HG02623 (cell line): ENCODE measurements at regions not wholly inside any gene's neighbourhood (a gene's known extent, or its start where the extent isn't known, plus 50 kb on each side); places are given as distances from the start of the nearest gene placed in this dataset.
"Not testable (repeated sequence)": the region's sequence is repeated elsewhere in the genome, so short reads cannot be mapped to it uniquely, and the experiment has no call there.

Source experiments
- ATAC-seq: cut with Tn5 transposase; IDR thresholded peaks from one replicate; pipeline ENCODE4 v1.9.1; 2021; ENCODE audit warnings: moderate library complexity; ENCODE audit not compliant: unreplicated experiment

DNA sequence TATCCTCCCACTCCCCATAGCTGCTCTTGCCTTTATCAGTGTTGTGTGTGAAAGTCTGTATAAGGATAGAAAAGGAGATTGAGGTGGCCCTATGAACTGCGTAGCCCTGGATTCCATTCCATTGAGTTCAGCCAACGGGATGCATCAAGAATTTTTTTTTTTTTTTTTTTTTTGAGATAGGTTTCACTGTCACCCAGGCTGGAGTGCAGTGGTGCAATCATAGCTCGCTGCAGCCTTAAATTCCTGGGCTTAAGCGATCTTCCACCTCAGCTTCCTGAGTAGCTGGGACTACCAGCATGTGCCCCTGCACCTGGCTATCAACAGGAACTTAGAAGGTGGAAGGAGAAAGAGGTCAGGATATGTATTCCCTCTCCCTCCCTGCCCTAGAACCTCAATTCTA, 187.2 kb upstream of the SPRY1 start:
- no peak for ATAC-seq

DNA sequence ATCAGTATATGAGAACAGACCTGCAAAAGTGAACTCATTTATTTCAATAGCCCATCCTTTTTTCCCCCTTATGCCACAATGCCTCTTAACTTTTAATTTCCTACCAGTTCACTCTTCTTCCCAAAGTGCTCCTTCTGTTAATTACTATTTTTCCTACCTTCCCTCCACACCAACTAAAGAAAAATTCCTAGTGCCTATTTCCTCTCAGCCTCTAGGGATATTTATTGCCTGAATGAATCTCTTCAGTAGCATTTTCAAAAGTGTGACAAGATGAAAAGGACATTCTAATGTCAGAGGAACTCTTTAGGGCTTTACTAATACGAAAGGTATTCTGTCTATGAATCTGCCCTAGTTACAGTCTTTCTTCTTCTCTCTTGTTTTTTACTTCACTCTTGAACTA, 181.1 kb upstream of the SPRY1 start:
- ATAC-seq, result no peak

DNA sequence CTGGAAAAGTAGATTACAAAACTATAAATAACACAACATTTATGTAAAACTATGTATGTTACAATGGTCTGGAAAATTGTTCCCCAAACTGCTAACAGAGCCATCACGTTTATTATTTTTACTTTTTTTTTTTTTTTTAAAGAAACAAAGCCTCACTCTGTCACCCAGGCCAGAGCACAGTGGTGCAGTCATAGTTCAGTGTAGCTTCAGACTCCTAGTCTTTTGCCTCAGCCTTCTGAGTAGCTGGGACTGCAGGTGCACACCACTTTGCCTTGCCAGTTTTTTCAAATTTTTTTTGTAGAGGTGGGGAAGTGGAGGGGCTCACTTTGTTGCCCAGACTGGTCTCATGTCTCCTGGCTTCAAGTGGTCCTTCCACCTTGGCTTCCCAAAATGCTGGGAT, 180.1 kb upstream of the SPRY1 start:
- ATAC-seq, result no peak

DNA sequence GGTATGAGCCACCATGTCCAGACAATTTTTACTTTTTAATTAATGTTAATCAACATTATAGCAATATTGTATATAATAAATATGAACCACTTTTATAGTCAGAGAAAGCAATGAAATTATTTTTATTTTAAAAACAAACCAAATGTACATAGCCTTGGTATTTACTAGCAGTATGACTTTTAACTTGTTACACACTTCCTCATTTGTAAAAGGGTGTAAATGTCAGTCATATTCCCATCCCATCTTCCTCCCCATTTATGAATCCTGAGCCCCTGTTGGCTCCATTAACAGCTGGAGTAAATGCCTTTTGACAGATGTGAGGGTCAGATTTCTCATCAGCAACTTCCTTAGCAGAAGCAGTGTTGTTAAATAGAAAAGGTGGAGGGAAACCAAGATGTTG, 179.6 kb upstream of the SPRY1 start:
- no peak for ATAC-seq

DNA sequence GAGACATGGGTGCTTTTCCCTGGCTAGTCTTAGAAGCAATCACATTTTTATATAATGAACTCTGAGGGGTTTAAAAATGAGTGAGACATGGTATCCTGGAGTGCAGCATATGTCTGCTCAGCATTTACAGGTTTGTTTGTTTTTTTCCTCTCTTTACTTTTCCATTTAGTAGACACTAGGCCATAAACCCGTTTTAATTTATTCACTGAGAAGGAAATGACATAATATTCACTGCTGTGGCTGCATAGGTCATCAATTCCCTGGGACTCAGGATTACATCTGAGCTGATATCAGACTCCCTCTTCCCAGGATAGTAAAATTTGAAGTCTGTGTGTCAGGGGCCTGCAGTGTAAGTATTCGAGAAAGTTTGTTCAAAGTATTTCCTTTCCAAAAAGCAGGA, 178.9 kb upstream of the SPRY1 start:
- ATAC-seq, result no peak

DNA sequence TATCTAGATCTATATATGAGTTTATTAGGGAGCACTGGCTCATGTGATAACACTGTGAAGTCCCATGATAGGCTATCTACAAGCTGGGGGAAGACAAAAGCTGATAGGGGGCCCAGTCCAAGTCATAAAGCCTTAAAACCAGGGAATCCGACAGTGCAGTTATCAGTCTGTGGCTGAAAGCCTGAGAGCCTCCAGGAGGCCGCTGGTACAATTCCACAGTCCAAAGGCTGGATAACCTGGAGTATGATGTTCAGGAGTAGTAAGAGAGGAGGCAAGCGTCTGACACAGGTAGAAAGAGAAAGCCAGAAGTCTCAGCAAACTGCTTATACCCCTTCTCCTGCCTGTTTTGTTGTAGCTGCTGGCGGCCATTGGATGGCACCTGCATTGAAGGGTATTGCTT, 177.6 kb upstream of the SPRY1 start:
- no peak for ATAC-seq

DNA sequence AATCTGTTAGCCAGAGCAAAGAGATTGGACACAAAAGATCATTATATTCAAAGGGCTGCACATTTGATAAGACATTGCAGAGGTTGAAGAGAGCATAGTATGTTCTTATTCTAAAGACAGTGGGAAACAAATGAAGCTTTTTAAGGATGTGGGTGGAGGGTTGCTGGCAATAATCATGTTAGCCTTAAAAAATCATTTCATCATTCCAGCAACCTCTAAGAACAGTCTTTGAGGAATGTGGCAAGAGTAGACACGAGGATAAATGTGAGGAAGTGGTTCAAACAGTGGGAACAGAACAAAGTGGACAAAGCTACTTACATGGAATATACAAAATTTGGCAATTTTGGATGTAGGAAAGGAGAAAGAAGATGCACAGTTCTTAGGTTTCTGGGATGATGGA, 167.3 kb upstream of the SPRY1 start:
- ATAC-seq, result no peak

DNA sequence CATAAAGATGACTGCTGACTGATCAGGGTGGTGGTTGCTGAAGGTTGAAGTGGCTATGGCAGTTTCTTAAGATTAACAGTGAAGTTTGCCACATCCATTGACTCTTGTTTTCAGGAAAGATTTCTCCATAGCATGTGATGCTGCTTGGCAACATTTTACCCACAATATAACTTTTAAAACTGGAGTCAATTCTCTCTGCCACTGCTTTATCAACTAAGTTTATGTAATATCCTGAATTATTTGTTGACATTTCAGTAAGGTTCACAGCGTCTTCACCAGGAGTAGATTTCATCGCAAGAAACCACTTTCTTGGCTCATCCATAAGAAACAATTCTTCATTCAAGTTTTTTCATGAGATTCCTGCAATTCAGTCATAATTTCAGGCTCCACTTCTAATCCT, 166.5 kb upstream of the SPRY1 start:
- no peak for ATAC-seq

DNA sequence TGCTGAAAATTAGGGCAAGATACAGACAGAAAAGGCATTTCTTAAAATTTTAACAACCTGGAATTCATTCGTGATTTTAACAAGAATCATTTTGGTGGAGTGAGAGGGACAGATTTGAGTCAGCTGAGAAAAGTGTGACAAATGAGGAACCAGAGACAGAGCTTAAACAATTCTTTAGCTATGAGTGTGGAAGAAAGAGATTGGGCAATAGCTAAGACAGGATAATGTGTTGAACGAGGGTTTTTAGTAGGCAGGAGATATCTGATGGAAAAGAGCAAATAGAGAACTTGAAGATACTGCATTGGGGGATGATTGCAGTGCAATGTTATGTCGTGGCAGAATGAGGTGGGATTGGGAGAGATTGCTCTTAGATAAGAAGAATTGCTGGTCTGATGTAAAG, 164.2 kb upstream of the SPRY1 start:
- no peak for ATAC-seq

DNA sequence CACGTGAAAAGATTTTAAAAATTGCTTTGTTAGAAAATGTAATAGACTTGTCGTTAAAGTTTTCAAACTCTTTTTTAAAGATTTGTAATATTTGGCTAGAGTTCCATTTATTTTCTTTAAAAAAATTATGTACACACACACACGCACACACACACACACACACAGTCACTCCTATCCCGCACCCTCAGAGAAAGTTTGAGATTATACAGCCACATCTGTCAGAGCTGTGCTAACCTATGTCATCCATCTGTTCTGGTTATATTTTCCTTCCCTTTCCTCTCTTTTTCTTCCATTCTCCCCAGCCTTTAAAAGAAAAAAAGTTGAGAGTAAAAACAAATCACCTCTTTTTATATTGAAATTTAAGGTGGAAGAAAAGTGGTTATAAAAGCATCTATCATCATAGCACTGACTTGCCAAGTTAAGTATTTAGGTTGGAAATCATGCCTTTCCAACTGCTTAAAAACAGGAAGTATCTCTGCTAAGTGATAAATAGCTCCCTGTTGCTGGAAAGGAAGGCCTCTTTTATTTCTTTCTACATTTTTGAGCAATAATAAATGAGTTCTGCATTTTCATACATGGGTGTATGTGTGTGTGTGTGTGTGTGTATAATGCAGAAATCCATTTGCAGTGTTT, 163.3 kb upstream of the SPRY1 start:
- ATAC-seq, result no peak

DNA sequence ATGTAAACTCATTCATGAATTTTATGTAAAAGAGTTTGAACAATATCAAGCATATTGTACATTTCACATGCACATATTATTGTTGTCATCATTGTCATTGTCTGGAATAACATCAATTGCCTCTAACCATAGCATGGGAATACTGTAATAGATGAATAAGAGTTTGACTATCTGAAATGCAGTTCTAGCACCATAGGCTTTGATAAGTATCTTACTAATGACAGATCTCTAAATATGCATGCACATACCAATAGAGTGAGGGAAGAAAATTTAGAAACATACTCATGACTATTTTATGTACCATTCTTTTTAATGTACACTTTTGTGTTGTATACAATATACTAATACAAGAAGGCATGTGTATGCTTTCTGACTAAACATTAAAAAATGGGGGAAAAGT, 161.6 kb upstream of the SPRY1 start:
- no peak for ATAC-seq

DNA sequence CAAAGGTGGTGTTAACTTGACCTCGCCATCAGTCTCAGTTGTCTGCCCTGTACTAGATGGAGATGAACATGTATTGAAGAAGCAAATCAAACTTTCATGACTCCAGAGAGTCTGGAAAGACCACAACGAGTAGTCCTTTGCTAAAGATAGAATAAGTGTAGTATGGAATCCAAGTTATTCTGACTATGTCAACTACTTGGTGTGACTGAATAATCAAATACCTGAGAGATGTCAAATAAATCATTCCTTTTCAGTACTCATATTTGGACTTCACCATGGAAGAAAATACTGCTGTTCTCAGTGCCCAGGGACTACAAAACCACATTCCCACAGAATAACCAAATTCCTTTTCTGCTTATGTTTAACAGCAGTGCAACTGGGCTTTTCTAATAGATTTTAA, 161.2 kb upstream of the SPRY1 start:
- ATAC-seq, result no peak

DNA sequence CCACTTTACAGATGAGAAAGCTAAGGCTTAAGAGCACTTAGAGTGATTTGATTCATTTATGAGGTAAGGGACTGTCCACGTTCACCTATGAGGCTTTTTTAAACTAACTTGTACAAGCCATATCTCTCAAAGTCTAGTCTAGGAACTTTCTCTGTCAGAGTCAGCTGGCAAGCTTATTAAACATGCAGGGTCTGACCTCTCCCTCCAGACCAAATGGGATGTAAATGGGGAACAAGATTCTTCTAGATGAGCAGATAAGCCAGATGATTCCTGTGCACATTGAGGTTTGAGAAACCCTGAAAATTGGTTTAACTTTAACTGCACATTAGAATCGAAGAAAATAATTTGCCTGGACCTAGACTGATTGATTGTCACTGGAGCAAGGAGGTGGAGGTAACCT, 160.0 kb upstream of the SPRY1 start:
- ATAC-seq, result no peak

DNA sequence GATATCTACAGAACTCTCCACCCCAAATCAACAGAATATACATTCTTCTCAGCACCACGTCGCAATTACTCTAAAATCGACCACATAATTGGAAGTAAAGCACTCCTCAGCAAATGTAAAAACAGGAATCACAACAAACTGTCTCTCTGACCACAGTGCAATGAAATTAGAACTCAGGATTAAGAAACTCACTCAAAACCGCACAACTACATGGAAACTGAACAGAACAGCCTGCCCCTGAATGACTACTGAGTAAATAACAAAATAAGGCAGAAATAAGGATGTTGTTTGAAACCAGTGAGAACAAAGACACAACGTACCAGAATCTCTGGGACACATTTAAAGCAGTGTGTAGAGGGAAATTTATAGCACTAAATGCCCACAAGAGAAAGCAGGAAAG, 156.3 kb upstream of the SPRY1 start:
- ATAC-seq, result not testable (repeated sequence)

DNA sequence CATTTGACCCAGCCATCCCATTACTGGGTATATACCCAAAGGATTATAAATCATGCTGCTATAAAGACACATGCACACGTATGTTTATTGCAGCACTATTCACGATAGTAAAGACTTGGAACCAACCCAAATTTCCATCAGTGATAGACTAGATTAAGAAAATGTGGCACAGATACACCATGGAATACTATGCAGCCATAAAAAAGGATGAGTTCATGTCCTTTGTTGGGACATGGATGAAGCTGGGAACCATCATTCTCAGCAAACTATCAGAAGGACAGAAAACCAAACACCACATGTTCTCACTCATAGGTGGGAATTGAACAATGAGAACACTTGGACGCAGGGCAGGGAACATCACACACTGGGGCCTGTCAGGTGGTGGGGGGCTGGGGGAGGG, 153.4 kb upstream of the SPRY1 start:
- not testable (repeated sequence) for ATAC-seq

DNA sequence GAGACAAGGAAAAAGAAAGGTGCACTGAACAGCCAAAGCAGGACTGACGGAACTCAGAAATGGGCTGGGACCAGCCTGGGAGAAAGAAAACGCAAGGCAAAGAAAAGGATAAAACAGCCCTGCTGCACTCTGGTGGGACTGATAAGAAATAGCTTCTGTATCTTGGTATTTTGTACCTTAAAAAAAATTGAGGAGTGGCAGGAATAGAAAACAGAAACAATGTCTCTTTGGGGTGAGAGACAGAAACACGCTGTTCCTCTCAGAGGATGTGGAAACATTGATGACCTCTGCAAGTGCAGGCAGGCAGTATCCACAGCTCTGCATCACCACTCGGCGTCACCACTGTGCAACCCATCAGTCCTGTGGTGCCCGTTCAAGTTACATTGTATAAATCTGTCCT, 152.5 kb upstream of the SPRY1 start:
- ATAC-seq, result peak; percentile 55

DNA sequence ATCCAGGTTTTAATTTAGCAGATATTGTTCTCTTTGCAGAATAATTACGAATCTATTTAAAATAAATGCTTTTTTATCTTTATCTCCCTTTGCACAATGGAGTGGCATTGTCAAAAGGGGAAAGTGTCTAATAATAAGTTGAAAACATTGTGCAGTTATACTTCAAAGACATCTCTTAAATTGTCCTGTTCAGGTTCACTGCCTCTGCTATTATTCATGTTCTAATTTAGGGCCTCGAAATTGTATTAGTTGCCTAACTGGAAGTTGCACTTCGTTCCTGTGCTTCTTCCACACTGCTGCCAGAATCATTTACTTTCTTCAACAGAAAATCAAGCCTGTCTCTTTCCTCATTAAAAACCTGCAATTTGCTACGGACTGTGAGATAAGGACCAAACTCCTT, 150.5 kb upstream of the SPRY1 start:
- ATAC-seq, result no peak

DNA sequence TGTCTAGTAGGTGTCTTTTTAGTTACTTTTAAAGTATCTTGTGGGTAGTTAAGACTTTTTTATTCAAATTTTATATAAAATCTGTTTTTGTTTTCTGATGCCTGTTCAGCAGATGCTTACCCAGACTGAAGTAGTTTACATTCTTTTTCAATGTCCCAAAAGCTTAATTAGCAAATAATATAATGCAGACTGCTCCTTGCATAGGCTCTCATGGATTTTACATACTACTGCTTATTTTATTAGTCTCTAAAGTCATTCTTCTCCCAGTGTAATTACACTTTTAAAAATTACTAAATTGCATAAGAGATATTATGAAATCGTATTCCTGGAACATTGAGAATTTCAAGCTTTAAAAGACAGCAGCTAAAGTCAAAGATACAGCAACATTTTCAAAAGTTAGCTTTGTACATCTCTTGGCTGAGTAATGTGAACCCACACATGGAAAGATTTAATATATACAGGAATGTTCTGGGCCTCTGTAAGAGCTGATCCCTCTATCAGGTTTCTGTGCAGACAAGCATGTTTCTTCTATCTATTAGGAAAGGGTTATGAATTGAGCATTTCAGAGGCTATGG, 148.4 kb upstream of the SPRY1 start:
- no peak for ATAC-seq

DNA sequence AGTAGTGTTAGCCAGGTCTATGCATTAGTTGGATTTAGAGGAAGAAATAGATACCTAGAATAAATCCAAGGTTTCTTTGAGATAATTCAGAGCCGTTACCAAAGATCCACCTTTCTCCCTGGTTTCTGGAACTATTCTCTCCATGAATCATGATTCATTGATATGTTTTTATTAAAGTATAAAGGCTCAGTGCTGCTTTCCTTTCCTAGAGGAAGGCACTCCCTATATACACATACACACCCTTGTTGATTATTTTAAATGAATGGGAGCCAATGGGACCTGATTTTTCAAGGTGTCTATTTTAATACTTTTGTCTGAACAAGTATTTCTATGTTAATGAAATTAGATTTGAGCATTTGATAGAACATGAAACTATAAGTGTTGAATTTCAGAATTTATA, 146.8 kb upstream of the SPRY1 start:
- no peak for ATAC-seq

DNA sequence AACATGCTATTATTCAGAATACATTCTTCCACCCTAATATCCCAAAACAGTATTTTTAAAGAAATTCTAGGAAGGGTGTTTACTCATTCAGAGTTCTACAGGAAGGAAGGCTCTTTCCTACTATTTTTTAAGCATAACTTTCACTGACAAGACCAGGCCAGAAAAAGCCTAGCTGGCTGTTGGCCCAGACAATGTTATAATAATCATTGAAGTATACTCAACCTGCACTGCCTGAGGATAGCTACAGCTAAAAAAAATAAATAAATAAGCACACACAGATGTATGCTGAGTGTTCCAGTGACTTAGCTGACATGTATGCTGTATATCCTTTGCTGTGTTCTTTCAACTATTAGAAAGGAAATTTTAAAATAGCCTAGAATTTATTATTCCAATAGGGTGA, 145.8 kb upstream of the SPRY1 start:
- no peak for ATAC-seq

DNA sequence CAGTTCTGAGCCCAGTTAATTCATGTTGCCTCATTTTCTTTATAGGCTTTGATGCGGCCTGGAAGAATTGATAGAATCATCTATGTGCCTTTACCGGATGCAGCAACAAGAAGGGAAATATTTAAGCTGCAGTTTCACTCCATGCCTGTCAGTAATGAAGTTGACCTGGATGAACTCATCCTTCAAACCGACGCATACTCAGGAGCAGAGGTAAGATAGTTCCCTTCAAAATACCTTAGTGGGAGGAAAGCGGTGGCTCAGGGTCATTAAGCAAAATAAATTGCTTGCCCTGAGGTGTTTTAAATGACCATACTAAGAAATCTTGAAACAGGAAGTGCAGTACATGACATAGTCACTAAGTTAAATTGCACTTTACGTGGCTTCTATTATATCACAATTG, 140.6 kb upstream of the SPRY1 start:
- no peak for ATAC-seq

DNA sequence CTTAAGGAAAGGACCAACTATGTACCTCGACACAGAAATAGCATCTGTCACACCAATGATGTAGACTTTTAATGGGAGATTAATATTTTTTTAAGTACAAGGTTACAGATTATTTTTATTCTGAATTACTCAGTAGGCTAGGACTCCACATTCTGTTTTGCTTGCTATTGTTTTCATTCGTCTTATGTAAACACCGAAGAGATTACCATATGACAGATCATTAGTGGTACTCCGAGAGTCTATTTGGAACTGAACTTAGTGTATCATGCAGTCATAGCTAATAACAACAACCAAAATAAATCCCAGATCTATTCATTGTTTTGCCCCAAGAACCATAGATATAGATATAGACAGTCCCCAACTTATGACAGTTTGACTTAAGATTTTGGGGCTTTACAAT, 139.7 kb upstream of the SPRY1 start:
- no peak for ATAC-seq

DNA sequence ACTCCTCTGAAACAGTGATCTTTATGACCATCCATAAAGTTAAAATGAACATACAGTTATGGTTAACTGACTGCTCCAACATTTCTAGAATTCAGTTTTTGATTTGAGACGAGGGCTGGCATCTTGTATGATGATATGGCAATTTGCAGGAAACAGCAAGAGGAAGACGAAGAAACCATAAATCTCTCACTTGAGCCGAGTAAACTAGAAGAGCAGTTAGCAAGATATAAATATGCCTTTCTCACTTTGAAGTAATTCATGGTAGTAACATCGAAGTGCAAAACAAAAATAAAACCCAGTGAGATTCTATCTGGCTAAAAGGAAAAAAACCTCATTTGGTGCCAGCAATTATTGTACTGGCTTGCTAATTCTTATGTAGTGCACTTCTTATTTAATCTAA, 139.0 kb upstream of the SPRY1 start:
- no peak for ATAC-seq
